Activated T-cell treated with anti-CD3 and anti-CD28 coated beads for 4 hours (primary cell): ENCODE measurements at regions not wholly inside any gene's neighbourhood (a gene's known extent, or its start where the extent isn't known, plus 50 kb on each side); places are given as distances from the start of the nearest gene placed in this dataset.

Experiments used
- DNase-seq: peaks from one replicate; pipeline ENCODE4 v3.0.0-alpha.2; 2020

GRCh38 chrX:78476701-78477100 lies 149.3 kb upstream of the CYSLTR1 start:
- no peak for DNase-seq

- no peak for DNase-seq
Observed at GRCh38 chrX:78456909-78457308, 129.5 kb upstream of the CYSLTR1 start.

GRCh38 chrX:78455901-78456300 lies 128.5 kb upstream of the CYSLTR1 start:
- no peak for DNase-seq

GRCh38 chrX:78452356-78452755 lies 124.9 kb upstream of the CYSLTR1 start:
- no peak for DNase-seq

GRCh38 chrX:78437621-78438020 lies 110.2 kb upstream of the CYSLTR1 start:
- no peak for DNase-seq

- no peak for DNase-seq
Observed at GRCh38 chrX:78429172-78429571, 101.8 kb upstream of the CYSLTR1 start.

GRCh38 chrX:78388663-78389062 lies 61.3 kb upstream of the CYSLTR1 start:
- no peak for DNase-seq

- DNase-seq, result no peak
Observed at GRCh38 chrX:78387364-78387763, 60.0 kb upstream of the CYSLTR1 start.

GRCh38 chrX:78384486-78384885 lies 57.1 kb upstream of the CYSLTR1 start:
- no peak for DNase-seq

- no peak for DNase-seq
Observed at GRCh38 chrX:78383594-78383993, 56.2 kb upstream of the CYSLTR1 start.

GRCh38 chrX:78378476-78379115 lies 51.2 kb upstream of the CYSLTR1 start:
- no peak for DNase-seq
